Left lung (tissue), 4 donors: ENCODE measurements at regions not wholly inside any gene's neighbourhood (a gene's known extent, or its start where the extent isn't known, plus 50 kb on each side); places are given as distances from the start of the nearest gene placed in this dataset.

Source experiments
- ATAC-seq: fragments of 200-7000 bp; cut with Tn5 transposase; one replicate; pipeline ENCODE4 v1.9.1; 2020; ENCODE audit warnings: moderate library complexity
- DNase-seq, 4 donors: peaks; one replicate each; pipeline ENCODE4 v3.0.0-alpha.2; 2013 to 2020
- H3K27ac ChIP-seq, 2 donors: fragments of 200-600 bp; sonication (generic) in 1 of 2; one replicate each; pipeline versions ENCODE4 v1.5.0 to v1.8.0; 2020 to 2021
- H3K27me3 ChIP-seq, 2 donors: fragments of 200-600 bp; sonication (generic) in 1 of 2; one replicate each; pipeline versions ENCODE4 v1.5.0 to v1.8.0; 2020 to 2021
- H3K36me3 ChIP-seq, 2 donors: fragments of 200-600 bp; sonication (generic) in 1 of 2; one replicate each; pipeline versions ENCODE4 v1.5.0 to v1.8.0; 2020 to 2021
- H3K4me1 ChIP-seq, 2 donors: fragments of 200-600 bp; one replicate each; pipeline ENCODE4 v1.8.0; 2021
- H3K4me3 ChIP-seq, 2 donors: fragments of 200-600 bp; sonication (generic) in 1 of 2; one replicate each; pipeline versions ENCODE4 v1.5.0 to v1.8.0; 2020 to 2021; ENCODE audit warnings: mild to moderate bottlenecking in 1 of 2
- H3K9me3 ChIP-seq, 2 donors: fragments of 200-600 bp; sonication (generic) in 1 of 2; one replicate each; pipeline versions ENCODE4 v1.5.0 to v1.8.0; 2020 to 2021
- CTCF ChIP-seq, 2 donors: fragments of 200-600 bp; sonication (generic) in 1 of 2; IDR thresholded peaks; one replicate each; pipeline versions ENCODE4 v1.5.0 to v1.8.0; 2021; ENCODE audit warnings: antibody characterized with exemption in 2 of 2
- intact Hi-C, 2 donors: fragments of 100-400 bp; cut with DNase I; formaldehyde crosslinking; loops; one replicate each; pipeline versions ENCODE4 v1.11.2 to v1.14.2; 2022
- donor health status: DM: no; HTN: yes; CAD: no.
- donor health status: DM: no; HTN: no; CAD: no.

DNA sequence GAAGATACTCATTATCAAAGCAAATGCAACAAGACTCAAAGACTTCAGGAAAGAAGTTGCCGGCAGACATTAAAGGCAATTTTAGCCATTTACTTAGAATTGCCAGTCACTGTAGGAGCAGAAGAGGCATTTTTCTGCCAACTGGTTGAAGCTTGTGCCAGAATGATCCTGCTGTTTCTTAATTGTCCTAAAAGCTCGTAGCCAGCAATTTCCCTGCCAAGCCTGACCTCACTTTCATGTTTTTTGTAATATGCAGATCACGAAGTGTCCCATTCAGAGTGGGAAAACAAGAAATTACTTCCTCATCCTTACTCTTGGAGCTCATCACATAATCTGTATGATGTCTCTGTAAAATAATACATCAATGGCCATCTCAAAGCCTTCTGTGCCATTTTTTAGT is 130.9 kb upstream of the ANKRD1 start:
- Histone ChIP-seq H3K27me3 (no peaks in the 10 kb centered on the region), H3K27ac (no peak overlapping the region), H3K36me3 (no peaks in the 10 kb centered on the region), H3K9me3 (no peaks in the 10 kb centered on the region), H3K4me1 (no peaks in the 10 kb centered on the region), H3K4me3 (no peak overlapping the region)
- TF ChIP-seq CTCF (IDR thresholded peaks at IDR 0.05), result no peak
- DNase-seq, result peak in 2 of 4 donors; percentile 60 to 81
- intact Hi-C loops, result no loop called here
- no peak for ATAC-seq

- Histone ChIP-seq H3K36me3 (no peaks in the 10 kb centered on the region), H3K27me3 (no peaks in the 10 kb centered on the region), H3K4me3 (no peak overlapping the region), H3K4me1 (no peaks in the 10 kb centered on the region), H3K9me3 (no peaks in the 10 kb centered on the region), H3K27ac (no peak overlapping the region)
- ATAC-seq, result no peak
- DNase-seq, result no peak
- no peak for TF ChIP-seq CTCF (IDR thresholded peaks at IDR 0.05)
- intact Hi-C loops, result no loop called here
These were observed 133.4 kb upstream of the ANKRD1 start for GRCh38 chr10:91054325-91054724.

DNA sequence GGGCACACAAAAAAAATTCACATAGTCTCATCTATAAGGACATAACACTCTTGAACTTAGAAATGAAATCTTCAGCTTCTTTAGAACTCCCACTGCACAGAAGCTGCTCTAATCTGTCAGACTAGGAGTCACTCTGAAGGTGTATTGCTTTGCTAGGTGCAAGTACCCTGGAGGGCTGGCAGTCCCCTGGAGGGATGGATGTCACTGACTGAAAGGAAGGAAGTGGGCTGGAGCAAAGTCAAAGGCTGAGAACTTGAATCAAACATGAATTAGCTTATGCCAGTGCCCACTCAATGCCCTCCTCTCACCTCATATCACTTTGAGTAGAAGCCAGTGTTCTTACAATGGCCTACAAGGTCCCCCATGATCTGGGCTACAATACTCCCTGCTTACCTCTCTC is 140.3 kb upstream of the ANKRD1 start:
- Histone ChIP-seq H3K4me1 (peaks cover 0 to 2% of the 10 kb centered on the region in 2 donors), H3K27ac (no peak overlapping the region), H3K27me3 (no peaks in the 10 kb centered on the region), H3K4me3 (no peak overlapping the region), H3K9me3 (no peaks in the 10 kb centered on the region), H3K36me3 (no peaks in the 10 kb centered on the region)
- ATAC-seq (no peak), DNase-seq (no peak)
- intact Hi-C loops, result no loop called here
- no peak for TF ChIP-seq CTCF (IDR thresholded peaks at IDR 0.05)

- peak in 2 of 4 donors; percentile 74 to 81 for DNase-seq
- H3K9me3 ChIP-seq, result no peaks in the 10 kb centered on the region
- no peaks in the 10 kb centered on the region for H3K27me3 ChIP-seq
- no peaks in the 10 kb centered on the region for H3K36me3 ChIP-seq
- no peak overlapping the region for H3K4me3 ChIP-seq
- intact Hi-C loops, result no loop called here
- no peak overlapping the region for H3K27ac ChIP-seq
- H3K4me1 ChIP-seq, result peaks cover 0 to 2% of the 10 kb centered on the region in 2 donors
- ATAC-seq, result no peak
- TF ChIP-seq CTCF (IDR thresholded peaks at IDR 0.05), result no peak
These were observed 140.7 kb upstream of the ANKRD1 start for GRCh38 chr10:91061608-91062007.

DNA sequence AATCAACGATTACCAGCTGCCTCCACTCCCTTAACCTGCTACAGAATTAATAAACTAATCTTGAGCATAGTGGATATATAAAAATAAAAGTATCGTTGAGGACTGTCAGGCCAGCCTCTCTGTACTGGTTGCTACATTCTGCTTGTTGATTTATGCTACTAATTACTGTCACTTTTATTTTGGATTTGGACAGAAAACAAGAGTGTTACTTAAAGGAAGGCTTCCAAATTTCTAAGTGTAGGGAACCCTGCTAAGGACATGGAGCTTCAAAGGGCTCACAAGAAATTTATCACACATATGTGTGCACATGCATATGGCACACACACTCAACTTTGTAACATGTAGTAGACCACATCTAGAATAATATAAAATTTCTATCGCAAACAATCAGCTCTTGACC is 141.2 kb upstream of the ANKRD1 start:
- no peaks in the 10 kb centered on the region for H3K9me3 ChIP-seq
- DNase-seq (no peak), ATAC-seq (no peak)
- H3K36me3 ChIP-seq, result no peaks in the 10 kb centered on the region
- peaks cover 0 to 2% of the 10 kb centered on the region in 2 donors for H3K4me1 ChIP-seq
- TF ChIP-seq CTCF (IDR thresholded peaks at IDR 0.05), result no peak
- intact Hi-C loops, result no loop called here
- H3K27me3 ChIP-seq, result no peaks in the 10 kb centered on the region
- no peak overlapping the region for H3K4me3 ChIP-seq
- H3K27ac ChIP-seq, result no peak overlapping the region
